NCI-H510A treated with DMSO at 0.1 percent for 48 hours (cell line): ENCODE measurements at regions not wholly inside any gene's neighbourhood (a gene's known extent, or its start where the extent isn't known, plus 50 kb on each side); places are given as distances from the start of the nearest gene placed in this dataset.
"Not testable (repeated sequence)": the region's sequence is repeated elsewhere in the genome, so short reads cannot be mapped to it uniquely, and the experiment has no call there.

Experiments used
- DNase-seq: peaks from one replicate; lab custom pipeline; 2025; lab: John Stamatoyannopoulos, UW

GRCh38 chr10:33783078-33783477 lies 448.6 kb upstream of the NRP1 start:
- no peak for DNase-seq

GRCh38 chr10:33781606-33782395 lies 447.3 kb upstream of the NRP1 start:
- DNase-seq = no peak

- no peak for DNase-seq
These were observed 446.5 kb upstream of the NRP1 start for GRCh38 chr10:33780961-33781360.

- DNase-seq = no peak
These were observed 442.8 kb upstream of the NRP1 start for GRCh38 chr10:33777223-33777622.

- DNase-seq = no peak
These were observed 442.1 kb upstream of the NRP1 start for GRCh38 chr10:33776419-33777070.

- DNase-seq = no peak
These were observed 440.4 kb upstream of the NRP1 start for GRCh38 chr10:33774857-33775256.

GRCh38 chr10:33773886-33774480 lies 439.5 kb upstream of the NRP1 start:
- no peak for DNase-seq

- no peak for DNase-seq
These were observed 438.7 kb upstream of the NRP1 start for GRCh38 chr10:33773253-33773573.

GRCh38 chr10:33772370-33773252 lies 438.1 kb upstream of the NRP1 start:
- peak; percentile 3 for DNase-seq

GRCh38 chr10:33771856-33772255 lies 437.4 kb upstream of the NRP1 start:
- DNase-seq = not testable (repeated sequence)

- DNase-seq = no peak
These were observed 430.3 kb upstream of the NRP1 start for GRCh38 chr10:33764694-33765185.

GRCh38 chr10:33760056-33760943 lies 425.8 kb upstream of the NRP1 start:
- DNase-seq = no peak

GRCh38 chr10:33759191-33759590 lies 424.7 kb upstream of the NRP1 start:
- no peak for DNase-seq

GRCh38 chr10:33758299-33758698 lies 423.8 kb upstream of the NRP1 start:
- no peak for DNase-seq

- DNase-seq = no peak
These were observed 419.6 kb upstream of the NRP1 start for GRCh38 chr10:33754052-33754451.

- no peak for DNase-seq
These were observed 418.9 kb upstream of the NRP1 start for GRCh38 chr10:33753389-33753788.

- no peak for DNase-seq
These were observed 415.3 kb upstream of the NRP1 start for GRCh38 chr10:33749790-33750189.

GRCh38 chr10:33749067-33749735 lies 414.7 kb upstream of the NRP1 start:
- DNase-seq = no peak

- DNase-seq = no peak
These were observed 412.4 kb upstream of the NRP1 start for GRCh38 chr10:33746836-33747268.

- DNase-seq = no peak
These were observed 411.7 kb upstream of the NRP1 start for GRCh38 chr10:33746186-33746585.
